HG03439 (cell line): ENCODE measurements at regions not wholly inside any gene's neighbourhood (a gene's known extent, or its start where the extent isn't known, plus 50 kb on each side); places are given as distances from the start of the nearest gene placed in this dataset.

Experiments
- ATAC-seq: cut with Tn5 transposase; IDR thresholded peaks from one replicate; pipeline ENCODE4 v1.9.1; 2021; ENCODE audit warnings: mild to moderate bottlenecking, moderate library complexity; ENCODE audit not compliant: unreplicated experiment

- no peak for ATAC-seq
These were observed 274.4 kb downstream of the THBS2 start for GRCh38 chr6:168979254-168979653.

DNA sequence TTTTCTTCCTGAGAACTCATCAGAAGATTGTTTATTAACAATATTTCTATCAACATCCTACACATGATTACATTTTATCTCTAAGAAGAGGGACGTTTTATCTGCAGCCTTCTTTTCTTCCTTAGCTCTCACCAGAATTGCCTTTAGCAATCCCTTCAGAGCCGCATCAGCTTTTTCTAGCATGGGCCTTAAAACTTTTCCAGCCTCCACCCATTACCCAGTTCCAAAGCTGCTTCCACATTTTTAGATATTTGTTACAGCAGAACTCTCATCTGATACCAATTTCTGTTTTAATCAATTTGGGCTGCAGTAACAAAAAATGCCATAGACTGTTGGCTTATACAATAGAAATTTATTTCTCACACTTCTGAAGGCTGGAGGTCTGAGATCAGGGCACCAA lies 281.5 kb downstream of the THBS2 start:
- no peak for ATAC-seq

DNA sequence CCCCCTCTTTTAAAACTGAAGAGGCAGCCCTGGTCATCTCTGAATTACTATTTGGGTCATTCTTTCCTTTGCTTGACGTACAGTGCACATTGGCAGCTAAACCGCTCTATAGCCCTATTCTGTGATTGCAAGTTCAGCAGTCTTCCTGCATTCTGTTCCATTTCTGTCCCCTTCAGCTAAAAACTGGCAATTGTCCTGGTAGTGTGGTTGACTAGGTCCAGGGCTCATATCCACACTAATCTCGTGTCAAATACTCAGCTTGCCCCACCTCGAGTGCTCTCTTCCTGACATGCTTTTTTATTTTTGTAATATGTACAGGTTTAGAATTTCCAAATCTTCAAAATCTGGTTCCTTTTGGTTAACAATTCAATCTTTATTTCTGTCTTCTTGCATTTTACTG lies 282.1 kb downstream of the THBS2 start:
- ATAC-seq: no peak

GRCh38 chr6:168968801-168969200 lies 284.8 kb downstream of the THBS2 start:
- ATAC-seq: no peak

DNA sequence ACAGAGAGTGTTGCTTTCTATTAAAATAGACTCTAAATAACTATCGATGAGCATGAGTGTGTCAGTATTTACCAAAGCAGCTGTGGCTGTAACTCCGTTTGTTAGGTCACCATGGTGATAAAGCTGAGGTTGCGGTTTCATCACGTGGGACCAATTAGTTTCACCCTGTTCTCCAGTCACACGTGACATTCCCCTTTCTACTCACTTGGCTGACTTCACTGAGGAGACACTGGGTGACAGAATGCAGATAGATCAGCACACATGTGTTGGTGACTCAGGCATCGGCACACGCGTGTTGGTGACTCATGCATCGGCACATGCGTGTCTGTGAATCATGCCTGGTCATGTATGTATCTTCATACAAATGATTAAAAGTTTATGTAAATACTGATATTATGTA lies 285.4 kb downstream of the THBS2 start:
- peak; percentile 56 for ATAC-seq

- no peak for ATAC-seq
These were observed 286.2 kb downstream of the THBS2 start for GRCh38 chr6:168967281-168967925.

DNA sequence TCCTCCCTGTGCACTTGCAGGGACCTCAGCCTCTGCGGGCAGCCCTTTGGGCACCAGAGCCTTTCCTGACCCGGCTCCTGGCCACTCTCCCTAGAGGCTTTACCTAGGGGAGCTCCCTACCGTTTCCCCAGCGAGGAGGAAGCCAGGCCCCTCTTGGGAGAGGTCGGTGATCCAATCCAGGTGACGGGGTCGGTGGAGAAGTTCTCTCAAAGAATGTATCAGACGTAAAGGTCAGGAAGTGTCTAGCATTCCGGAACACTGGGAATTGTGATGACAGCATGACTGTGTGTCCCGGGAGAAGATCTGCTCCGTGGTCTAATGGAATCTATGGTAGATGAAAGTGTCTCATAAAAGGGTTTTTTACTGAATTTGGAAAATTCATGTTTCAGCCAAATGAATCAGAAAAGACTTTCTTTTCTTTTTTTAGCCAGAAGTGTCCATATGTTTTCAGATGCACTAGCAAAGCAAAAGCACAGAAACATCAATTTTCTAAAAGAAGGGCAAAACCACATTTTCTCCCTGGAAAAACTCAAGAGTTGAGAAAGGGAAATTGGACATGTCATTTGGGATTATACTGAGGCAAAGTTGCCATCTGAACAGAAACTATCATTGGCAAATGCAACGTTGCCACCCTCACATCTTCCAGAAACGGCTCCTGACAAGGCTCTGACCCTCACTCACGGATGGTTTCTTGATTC lies 289.4 kb downstream of the THBS2 start:
- ATAC-seq: no peak

DNA sequence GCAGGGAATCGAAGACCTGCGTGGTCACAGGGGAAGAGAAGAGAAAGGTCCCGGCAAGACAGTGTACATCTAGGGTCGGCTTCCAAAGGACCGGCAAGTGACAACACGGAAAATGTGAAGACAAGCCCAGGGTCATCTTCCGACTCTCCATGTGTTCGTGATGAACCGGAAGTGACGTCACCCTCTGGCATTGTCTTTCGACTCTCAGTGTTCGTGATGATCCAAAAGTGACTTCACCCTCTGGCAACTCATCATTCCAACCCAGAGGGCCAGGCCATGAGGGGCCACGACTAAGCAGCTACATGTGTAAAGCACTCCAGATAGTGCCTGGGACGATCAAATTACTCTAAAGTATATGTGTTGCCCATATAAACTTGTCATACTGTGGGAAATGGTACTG lies 290.8 kb downstream of the THBS2 start:
- ATAC-seq: no peak

GRCh38 chr6:168961264-168961656 lies 292.4 kb downstream of the THBS2 start:
- ATAC-seq: no peak

GRCh38 chr6:168960551-168961263 lies 292.9 kb downstream of the THBS2 start:
- no peak for ATAC-seq

GRCh38 chr6:168959696-168960095 lies 293.9 kb downstream of the THBS2 start:
- no peak for ATAC-seq

GRCh38 chr6:168956884-168957730 lies 296.5 kb downstream of the THBS2 start:
- ATAC-seq: peak; percentile 83

GRCh38 chr6:168956141-168956838 lies 297.4 kb downstream of the THBS2 start:
- no peak for ATAC-seq

GRCh38 chr6:168953461-168953860 lies 300.2 kb downstream of the THBS2 start:
- ATAC-seq: no peak

DNA sequence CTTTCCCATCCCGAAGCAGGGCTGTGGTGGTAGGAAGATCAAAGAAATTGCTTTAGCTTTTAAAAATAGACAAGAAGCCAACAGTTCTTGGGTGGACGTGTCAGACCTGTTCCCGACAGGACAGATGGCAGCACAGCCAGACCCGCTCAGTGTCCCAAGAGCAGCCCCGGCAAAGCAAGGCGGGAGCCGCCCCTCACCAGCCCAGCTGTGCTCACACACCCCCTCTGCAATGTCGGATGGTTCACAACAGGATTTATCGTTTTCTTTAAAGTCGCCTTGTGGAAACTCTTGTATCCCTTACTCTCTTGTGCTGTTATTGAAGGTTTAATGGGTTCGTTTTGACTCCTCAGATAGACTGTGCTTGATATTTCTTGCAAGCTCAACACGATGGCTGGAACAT lies 302.4 kb downstream of the THBS2 start:
- ATAC-seq: no peak

DNA sequence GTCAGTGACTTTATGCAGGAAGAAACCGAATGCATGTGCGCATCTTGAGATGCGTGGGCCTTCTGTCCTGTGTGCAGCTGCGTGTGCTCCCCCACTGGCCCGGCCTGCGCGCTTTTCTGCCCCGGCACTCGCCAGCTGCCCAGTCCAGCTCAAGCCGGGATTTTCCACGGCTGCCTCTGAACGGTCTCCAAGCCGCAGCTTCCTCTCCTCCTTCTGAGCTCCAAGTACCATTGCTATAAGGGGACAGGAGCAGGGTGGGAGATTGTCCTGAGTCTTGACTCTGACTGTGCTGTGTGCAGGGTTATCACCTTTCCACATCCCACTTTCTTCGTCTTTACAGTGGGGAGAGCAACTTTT lies 302.8 kb downstream of the THBS2 start:
- no peak for ATAC-seq

- ATAC-seq: no peak
These were observed 303.4 kb downstream of the THBS2 start for GRCh38 chr6:168949981-168950857.

- no peak for ATAC-seq
These were observed 304.6 kb downstream of the THBS2 start for GRCh38 chr6:168948990-168949531.

DNA sequence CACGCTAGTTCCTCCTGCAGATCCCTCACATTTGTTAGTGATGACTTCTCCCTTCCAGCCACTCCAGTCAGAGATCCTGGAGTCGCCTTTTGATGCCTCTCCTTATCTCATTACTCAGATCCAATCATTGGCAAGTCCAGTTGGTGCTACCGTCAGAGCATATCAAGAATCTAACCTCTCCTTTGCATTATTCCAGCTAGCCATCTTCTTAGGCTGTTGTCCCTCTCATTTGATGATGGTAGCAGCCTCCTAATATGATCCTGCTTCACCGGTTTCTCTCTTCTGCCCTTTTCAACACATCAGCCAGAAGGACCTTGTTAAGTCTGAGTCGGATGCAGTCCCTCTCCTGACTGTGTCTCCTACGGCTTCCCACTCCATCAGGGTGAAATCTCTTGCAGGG lies 305.6 kb downstream of the THBS2 start:
- ATAC-seq: no peak
